LoVo (cell line): ENCODE measurements at regions not wholly inside any gene's neighbourhood (a gene's known extent, or its start where the extent isn't known, plus 50 kb on each side); places are given as distances from the start of the nearest gene placed in this dataset.
"Not testable (repeated sequence)": the region's sequence is repeated elsewhere in the genome, so short reads cannot be mapped to it uniquely, and the experiment has no call there.

ENCODE experiments used
- DNase-seq: peaks from one replicate; pipeline ENCODE4 v3.0.0-alpha.2; 2016; ENCODE audit warnings: low spot score

- DNase-seq: no peak
Measured at GRCh38 chr4:169342906-169343564, 72.3 kb upstream of the SH3RF1 start.

GRCh38 chr4:169342159-169342860 lies 71.6 kb upstream of the SH3RF1 start:
- DNase-seq: no peak

- DNase-seq: no peak
Measured at GRCh38 chr4:169341490-169341889, 70.7 kb upstream of the SH3RF1 start.

- DNase-seq: no peak
Measured at GRCh38 chr4:169340834-169341233, 70.1 kb upstream of the SH3RF1 start.

GRCh38 chr4:169338241-169338640 lies 67.5 kb upstream of the SH3RF1 start:
- no peak for DNase-seq

GRCh38 chr4:169337510-169337909 lies 66.8 kb upstream of the SH3RF1 start:
- no peak for DNase-seq

GRCh38 chr4:169335331-169335730 lies 64.6 kb upstream of the SH3RF1 start:
- peak; percentile 70 for DNase-seq

GRCh38 chr4:169334335-169334734 lies 63.6 kb upstream of the SH3RF1 start:
- no peak for DNase-seq

DNA sequence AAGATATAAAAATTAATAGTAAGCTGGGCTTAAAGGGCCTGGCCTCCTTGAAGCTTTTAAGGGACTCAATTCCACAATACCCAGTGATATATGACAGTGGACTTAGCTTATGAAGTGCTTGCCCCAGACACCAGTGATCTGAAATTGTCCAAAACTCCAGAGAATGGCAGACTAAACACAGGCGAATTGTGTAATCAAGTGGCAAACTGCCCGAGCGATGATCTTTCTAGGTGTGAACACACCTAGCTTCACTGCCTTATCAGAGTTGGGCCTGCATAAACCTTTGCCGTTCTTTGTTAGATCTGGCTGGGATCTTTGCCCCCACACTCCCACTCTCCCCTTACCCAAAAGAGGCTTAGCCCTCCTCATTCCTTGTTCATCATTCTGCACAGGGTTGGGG lies 62.5 kb upstream of the SH3RF1 start:
- no peak for DNase-seq

GRCh38 chr4:169332583-169332982 lies 61.8 kb upstream of the SH3RF1 start:
- DNase-seq: no peak

DNA sequence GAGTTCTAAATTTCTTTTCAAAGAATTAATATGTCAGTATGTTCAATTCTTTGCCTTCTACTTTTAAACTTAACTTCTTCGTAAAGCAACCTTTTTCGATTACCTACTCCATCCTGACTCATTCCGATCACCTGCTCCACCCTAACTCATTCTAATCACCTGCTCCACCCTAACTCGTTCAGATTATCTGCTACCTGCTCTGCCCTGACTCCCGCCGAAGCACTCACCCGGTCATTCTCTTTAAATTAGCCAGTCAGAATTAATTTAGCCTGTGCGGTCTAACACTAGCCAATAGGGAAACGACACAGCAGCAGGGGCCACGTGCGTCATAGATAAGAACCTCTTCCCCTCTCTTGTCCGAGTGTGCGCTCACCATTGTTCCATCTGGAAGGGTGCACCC lies 60.1 kb upstream of the SH3RF1 start:
- no peak for DNase-seq

DNA sequence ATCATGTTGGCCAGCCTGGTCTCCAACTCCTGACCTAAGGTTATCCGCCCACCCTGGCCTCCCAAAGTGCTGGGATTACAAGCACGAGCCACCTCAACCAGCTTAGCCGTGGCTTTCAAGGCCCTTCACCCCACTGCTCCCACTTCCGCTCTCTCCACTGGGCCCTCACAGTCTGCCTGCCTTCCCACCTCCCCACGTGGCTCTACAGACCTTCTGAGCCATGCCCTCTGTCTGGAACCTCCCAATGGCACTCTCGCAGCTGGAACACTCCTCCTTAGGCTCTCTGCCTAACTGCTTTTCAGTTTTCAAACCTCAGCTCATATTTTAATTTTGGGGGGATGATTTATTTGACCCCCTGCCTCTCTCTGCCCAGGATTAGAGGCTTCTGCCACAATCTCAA lies 59.3 kb upstream of the SH3RF1 start:
- no peak for DNase-seq

- no peak for DNase-seq
Measured at GRCh38 chr4:169327951-169328350, 57.2 kb upstream of the SH3RF1 start.

DNA sequence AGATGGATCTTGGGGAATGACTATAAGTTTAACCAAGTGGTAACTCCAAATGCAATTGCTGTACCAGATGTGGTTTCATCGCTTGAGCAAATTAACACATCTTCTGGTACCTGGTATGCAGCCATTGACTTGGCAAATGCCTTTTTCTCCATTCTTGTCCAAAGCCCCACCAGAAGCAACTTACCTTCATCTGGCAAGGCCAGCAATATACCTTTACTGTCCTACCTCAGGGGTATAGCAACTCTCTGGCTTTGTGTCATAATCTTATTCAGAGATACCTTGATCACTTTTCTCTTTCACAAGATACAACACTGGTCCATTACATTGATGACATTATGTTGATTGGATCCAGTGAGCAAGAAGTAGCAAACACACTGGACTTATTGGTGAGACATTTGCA lies 53.2 kb upstream of the SH3RF1 start:
- not testable (repeated sequence) for DNase-seq

DNA sequence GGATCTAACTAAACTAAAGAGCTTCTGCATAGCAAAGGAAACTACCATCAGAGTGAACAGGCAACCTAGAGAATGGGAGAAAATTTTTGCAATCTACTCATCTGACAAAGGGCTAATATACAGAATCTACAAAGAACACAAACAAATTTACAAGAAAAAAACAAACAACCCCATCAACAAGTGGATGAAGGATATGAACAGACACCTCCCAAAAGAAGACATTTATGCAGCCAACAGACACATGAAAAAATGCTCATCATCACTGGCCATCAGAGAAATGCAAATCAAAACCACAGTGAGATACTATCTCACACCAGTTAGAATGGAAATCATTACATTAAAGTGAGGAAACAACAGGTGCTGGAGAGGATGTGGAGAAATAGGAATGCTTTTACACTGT lies 52.1 kb upstream of the SH3RF1 start:
- DNase-seq: not testable (repeated sequence)
